Activated CD8-positive, alpha-beta memory T cell treated with anti-CD3 and anti-CD28 coated beads for 1 hour (primary cell): ENCODE measurements at regions not wholly inside any gene's neighbourhood (a gene's known extent, or its start where the extent isn't known, plus 50 kb on each side); places are given as distances from the start of the nearest gene placed in this dataset.
"Not testable (repeated sequence)": the region's sequence is repeated elsewhere in the genome, so short reads cannot be mapped to it uniquely, and the experiment has no call there.

ENCODE experiments used
- DNase-seq, 2 donors: peaks; one replicate each; pipeline ENCODE4 v3.0.0-alpha.2; 2020; ENCODE audit warnings: low read depth in 1 of 2; ENCODE audit errors: extremely low read depth in 1 of 2

DNA sequence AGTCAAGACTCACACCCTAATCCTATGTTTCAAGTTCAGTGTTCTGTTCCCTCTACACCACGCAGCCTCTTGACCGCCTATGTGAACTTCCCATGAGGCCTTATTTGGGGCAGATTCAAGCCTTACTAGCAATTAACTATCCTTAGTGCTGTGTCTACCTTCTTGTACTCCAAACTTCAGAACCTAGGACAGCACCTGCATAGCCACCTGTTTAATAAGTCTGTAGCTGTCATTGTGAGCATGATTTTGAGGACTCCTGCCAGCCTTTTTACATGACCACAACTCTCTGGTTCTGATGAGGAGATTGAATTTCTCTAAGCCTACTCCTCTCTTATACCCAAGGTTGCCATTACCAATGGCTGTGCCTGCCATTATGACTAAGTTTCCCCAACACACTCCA, 50.8 kb upstream of the PCSK1 start:
- DNase-seq: no peak

DNA sequence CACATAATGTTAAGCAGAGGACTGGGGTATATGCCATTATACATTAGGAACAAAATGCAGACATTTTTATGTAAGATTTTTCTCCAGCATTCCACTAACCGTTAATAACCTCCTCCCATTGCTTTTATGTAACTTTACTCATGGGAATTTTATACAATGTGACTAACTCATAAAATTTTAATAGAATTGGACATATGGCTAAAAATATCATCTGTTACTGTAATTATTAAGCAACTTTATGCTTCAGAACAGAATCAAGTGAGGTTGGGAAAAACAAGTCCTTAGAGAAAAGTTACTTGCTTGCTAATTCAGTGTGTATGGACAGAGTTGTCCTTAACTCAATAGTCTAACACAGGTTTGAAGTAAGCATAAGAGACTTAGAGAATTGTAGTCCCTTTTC, 54.8 kb upstream of the PCSK1 start:
- DNase-seq: no peak

DNA sequence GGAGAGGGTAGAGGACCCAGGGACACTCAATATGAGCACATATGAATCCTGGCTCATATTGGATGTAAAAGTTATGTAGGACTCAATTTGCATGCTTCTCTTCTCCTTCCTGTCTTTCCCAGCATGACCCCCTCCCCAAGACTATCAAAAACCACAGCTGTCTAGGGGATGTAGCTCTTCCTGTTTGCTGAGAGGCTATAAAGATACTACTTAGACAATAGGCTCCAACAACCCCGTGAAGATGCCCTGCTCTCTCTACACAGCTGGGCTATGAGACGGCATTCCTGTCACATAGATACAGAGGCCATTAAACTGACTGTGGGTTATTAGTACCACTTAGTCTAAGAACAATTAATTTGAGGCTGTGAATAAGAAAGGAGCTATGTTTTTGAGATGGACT, 56.5 kb upstream of the PCSK1 start:
- DNase-seq: no peak

DNA sequence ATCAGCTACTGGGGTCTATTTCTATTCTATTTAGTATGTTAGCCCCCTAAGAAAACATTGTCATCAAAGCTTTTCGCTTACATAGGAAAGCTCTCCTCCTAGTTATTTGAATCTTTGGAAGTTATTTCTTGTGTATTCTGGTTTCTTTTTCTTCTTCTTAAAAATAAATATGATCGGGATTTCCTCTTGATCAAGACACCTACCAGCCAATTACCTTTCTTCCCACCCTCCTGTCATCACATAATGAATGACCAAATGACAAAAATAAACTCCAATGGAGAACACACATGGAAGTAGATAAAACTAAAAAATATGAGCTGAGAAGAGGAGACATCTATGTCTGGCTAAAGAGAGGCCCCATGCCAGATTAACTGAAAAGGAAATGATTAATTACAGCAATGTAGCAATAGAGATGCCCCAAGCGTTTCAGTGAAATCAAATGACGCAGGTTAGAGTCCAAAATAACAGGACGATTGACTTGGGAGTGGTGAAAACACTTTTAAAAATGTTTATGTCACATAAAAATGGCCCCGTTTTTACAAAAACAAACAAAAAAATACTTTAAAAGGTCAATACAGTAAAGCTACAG, 59.5 kb upstream of the PCSK1 start:
- no peak for DNase-seq

DNA sequence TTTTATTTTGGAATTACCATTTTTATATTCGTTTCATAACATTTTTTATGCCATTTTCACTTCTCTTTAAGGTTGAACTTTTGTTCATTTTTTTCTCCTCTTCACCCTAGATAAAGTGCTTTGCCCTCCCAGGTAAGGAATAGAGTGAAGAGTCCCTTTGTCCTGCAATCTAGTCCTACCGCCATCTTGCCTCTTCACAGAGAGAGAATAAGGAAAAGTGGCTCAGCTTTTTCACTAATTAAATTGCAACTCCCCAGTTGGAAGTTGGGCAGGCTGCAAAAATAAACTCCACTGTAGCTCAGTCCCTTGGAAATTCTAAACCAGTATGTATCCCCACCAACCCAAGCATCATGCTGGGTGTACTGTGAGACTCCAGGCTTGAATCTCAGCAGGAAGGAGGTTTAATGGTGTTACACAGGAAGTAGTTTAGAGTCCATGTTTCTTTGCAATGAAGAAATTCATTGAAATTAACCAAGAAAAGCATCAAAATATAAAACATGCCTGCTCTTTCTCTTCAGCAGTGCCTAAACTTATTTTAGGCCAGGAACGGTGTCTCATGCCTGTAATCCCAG, 60.3 kb upstream of the PCSK1 start:
- DNase-seq: no peak

DNA sequence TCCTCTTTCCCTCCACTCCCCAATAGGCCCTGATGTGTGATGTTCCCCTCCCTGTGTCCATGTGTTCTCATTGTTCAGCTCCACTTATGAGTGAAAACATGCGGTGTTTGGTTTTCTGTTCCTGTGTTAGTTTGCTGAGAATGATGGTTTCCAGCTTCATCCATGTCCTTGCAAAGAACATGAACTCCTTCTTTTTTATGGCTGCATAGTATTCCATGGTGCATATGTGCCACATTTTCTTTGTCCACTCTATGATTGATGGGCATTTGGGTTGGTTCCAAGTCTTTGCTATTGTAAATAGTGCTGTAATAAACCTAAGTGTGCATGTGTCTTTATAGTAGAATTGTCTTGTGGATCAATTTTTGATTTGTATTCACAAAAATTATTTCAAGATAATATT, 62.4 kb upstream of the PCSK1 start:
- not testable (repeated sequence) for DNase-seq

DNA sequence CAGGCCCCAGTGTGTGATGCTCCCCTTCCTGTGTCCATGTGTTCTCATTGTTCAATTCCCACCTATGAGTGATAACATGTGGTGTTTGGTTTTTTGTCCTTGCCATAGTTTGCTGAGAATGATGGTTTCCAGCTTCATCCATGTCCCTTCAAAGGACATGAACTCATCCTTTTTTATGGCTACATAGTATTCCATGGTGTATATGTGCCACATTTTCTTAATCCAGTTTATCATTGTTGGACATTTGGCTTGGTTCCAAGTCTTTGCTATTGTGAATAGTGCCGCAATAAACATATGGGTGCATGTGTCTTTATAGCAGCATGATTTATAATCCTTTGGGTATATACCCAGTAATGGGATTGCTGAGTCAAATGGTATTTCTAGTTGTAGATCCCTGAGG, 64.0 kb upstream of the PCSK1 start:
- DNase-seq: not testable (repeated sequence)

DNA sequence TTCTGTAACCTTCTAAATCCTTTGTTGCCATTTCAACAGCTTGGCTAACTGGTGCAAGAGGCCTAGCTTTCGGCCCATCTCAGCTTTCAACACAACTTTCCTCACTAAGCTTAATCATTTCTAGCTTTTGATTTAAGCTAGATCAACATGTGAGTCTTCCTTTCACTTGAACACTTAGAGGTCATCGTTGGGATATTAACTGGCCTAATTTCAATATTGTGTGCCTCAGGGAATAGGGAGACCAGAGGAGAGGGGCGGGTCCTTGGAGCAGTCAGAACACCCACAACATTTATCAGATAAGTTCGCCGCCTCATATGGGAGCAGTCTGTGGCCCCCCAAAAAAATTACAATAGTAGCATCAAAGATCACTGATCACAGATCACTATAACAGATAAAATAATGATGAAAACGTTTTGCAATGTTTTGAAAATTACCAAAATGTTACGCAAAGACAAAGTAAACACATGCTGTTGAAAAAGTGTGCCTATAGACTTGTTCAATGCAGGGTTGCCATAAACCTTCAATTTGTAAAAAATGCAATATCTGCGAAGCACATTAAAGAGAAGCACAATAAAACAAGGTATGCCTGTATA, 66.8 kb upstream of the PCSK1 start:
- no peak for DNase-seq

DNA sequence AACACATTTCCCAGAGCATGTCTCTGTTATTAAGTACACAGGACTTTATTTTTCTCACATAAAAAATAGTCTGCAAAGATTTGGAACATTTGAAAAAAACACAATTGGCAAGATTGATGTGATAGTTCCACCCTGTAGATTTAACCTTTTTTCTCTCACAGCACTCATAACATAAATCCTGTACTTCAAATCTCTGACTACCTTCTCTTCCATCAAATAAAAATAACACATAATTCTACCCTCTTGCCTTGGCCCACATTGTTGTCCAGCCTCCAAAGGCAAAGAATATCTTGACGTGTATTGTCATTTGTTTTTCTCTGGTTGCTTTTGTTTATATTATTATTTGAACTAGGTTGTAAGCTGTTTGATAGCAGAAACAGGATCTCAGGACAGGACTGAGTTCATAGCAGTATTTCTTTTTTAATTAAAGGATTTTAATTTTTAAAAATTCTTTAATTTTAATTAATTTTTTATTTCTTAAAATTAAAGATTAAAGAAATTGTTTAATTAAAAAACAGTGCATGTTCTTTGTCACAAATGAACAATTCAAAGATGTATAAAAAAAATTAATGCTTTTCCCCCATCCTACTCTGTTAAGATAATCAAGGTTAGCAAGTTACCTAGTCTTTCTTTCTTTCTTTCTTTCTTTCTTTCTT, 69.1 kb upstream of the PCSK1 start:
- DNase-seq: no peak

DNA sequence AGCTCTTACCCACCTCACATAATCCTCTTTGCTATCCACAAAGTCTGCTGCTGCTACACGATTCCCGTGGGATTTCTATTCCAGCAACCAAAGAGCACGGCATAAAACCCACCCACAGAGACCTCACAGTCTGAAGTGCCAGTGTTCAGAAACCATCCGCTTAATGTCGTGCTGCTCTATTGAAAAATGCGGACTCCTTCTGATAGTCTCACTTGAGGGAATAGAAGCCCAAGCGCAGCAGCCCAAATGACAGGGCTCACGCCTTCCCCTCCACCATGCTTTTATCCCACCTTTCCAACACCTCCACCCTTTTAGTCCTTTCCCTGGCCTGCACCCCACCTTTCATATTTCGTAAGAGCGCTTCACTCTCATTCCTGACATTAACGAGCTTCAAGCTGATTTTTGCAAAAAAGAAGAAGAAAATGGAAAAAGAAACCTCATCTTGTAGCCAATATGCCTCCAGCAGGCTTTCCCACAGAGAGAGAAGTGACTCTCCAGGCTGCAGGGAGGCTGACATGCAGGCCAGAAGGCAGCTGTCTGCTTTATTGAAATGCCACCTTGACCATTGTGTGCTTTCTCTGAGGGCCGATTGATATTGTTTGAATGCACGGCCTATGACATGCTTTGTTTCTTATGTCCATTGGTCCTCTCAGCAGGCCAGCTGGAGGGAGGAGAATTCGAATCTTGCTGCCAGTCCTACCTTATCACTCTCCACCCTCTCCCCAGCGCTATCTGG, 70.6 kb upstream of the PCSK1 start:
- DNase-seq: no peak

DNA sequence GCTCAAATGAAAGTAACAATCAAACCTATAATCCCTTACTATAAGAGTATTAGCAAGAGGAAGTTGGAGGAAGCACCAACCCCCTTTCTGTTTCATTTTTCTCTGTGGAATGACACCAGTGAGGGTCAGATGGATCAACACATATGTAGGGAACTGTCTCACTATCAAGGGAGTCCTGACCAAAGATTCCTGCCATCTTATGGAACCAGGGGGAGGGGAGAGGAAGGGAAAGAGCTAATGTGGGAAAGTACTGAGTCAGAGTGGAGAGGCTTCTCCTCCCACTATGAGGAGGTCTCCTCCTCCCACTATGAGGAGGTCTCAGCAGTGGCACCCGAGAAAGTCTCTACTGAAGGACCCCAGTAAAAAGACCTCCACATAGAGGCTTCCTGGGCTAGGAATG, 73.3 kb upstream of the PCSK1 start:
- DNase-seq: no peak

DNA sequence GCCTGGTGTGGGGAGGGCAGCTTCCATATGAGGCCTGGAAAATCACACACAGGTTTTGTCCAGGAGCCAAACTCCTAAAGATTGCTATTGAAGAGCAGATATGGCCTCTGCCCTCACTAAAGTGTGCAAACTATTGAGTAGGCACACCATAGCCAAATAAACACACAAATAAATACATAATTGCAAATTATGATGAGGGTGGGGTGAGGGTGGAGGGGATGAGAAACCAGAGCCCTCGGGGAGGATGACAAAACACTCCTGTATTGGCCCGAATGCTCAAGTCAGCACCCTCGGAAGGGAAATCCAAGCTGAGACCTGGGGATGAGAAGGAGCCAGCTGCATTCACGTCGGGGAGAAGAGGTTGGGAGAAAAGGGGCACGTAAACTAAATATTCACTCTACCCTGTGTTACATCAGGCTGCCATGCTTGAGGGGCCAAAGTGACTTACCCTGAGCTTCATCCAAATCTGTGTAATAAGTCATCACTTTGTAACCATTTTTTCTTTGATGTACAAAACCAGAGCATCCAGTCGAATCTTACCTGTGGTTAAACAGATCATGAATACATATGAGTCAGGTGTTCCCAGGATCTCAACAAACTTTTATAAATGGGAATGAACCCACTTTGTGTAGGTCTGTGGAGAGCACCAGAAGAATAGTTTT, 73.9 kb upstream of the PCSK1 start:
- no peak for DNase-seq

DNA sequence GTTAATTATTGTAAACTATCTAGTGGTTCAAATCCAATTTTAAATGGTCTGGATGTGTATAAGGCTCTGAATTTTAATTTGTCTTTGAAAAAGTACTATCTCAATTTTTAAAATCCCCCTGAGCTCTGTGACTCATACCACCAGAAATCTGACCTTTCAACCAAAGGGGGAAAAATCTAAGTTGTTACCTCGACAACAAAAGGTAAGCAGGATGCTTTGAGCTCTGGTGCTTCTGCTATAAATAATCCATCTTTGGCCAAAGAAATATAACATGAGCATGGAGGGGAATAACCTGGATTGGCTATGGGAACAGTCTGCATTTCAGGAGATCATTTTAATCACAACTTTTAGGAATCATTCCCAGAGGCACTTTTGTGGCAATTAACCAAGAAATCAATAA, 76.3 kb upstream of the PCSK1 start:
- no peak for DNase-seq

DNA sequence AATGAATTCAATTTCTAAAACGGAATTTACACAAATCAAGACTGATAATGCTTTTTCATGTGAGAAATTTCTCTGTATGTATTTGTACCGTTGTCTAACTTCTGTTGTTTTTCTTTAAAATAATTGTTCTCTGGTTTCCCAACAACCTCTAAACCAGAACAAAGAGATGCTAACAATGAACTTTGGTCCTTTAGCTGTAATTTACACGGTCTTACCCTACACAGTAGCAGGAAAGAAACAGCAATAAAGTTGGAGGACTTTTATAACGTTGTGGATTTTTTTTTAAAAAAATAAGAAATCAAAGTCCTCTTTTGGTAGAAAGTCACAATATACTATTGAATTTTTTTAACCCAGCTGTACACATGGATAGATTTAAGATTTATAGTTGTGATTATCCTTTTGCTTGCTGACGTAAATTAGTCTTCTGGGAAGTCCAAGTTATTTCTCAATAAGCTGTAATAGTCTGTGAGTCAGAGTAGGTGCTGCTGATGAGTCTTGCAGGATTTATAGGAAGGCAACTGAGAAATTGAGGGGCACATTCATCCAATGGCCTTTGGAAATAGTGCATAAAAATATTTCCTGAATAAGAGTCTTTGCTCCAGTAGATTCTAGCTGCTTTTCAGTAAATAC, 76.8 kb upstream of the PCSK1 start:
- DNase-seq: no peak

DNA sequence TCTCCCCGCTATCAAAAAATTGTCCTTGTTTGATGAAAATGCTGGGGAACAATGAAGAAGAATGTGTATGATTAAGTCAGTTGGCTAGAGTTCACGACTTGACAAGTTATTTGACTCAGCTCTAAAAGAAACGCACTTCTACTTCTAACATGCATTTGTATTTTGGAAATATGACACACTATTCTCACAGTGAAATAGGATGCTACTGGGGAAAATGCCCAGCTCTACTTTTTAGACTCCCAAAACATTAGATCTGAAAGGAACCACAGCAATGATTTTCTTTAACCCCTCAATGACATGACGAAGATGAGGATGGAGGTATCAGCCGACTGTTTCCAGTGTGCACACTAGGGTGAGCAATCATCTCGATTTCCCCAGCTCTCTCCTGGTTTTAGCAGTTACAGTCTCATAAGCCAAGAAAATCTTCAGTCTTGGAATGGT, 83.6 kb upstream of the PCSK1 start:
- no peak for DNase-seq

DNA sequence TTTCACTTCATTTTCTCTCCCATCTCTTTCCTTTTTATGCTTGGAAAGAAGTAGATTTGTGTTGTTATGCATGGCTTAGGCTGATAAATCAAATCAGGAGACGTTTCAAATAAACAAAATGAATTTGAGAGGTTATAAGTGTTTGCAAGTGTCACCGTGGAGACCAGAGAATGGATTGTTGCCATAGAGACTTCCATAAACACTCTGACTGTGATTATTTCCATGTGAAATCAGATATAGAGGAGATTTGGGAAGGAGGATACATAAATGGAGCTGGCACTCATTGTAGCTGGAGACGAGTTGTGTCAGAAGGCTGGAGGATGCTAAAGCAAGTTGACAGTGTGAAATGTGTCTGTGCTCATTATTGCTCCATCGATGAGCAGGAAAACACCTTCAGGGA, 84.2 kb upstream of the PCSK1 start:
- no peak for DNase-seq

DNA sequence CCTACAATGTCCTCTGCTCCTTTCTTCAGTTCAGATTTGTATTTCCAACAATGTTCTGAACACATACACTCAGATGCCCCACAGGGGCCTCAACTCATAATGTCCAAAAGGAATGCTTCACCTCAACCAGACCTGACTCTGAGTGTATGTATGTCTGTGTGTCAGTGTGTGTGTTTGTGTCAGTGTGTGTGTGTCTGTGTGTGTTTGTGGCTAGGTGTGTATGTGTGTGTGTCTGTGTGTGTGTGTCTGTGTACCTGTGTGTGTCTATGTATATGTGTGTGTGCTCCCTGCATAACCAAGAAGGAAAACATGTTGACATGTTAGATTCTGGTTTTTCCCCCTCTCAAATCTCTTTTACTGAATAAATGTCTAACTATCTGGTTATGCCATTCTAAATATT, 87.3 kb upstream of the PCSK1 start:
- no peak for DNase-seq

DNA sequence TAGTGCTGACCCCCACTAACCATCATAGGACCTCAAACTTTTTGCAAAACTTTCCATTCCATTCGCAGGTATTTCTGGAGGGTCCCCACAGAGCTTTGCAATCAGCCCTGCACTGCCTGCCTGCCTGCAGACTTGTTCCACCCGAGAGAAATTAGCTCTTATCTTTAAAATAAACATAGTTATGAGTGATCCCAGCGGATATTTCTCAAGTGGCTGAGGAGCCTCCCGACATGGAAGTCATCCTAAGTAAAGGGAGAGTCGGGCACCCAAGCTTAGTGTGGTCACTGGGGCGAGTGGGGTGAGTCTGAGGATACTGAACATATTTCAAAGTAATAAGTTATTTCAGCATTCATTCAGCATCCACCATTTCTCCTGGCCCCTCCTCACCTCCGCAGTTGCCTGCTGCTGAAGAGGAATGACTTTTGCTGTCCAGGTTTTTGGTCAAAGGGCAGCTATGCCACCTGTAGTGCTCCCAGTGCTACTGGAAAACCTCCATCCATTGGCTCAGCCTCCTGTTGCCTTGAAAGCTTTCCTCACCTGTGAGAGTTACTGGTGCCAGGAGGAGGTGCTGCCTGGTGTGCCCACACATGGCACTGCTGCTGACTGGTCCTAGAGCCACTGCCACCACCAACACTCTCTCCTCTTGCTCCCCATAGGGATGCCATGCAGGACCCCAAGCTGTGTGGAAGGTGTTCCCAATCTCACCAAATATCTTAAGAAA, 89.7 kb upstream of the PCSK1 start:
- no peak for DNase-seq

DNA sequence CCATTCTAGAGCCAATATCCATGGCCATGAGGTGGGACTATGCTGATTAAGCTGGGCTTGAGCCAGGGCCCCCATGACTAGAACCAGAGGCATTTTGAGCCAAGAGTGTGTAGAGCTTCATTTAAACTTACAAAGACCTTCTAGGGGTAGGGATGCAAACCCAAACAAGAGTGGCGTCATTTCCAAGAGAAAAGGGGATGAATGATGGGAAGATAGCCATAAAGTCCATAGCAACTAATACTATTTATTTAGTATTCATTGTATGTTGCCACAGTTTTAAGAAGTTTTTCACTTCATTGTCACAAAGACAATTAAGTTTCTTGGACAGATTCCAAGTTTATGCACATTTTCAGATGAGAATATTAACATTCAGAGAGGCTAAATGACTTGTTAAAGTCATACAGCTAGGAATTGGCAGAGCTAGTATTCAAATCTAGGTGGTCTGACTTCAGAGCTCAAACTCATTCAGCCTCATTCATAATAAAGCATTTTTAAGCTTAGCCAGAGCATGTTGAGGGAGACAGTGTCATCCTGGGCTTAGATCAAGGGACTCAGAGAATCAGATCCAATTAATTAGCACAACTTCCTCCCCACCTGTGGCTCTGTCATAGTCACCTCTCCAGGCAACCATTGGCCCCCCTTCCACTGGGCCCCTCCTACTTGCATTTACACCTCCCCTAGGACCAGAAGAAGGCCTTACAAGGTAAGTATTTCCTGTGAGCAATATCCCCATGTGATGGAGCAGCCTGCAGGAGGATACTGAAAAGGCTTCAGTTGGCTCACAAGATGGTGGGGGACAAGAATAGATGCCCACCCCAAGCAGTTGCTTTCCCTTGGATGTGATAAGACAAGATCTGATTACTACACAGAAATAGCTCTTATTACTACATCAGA, 95.0 kb upstream of the PCSK1 start:
- no peak for DNase-seq
